Stomach (tissue), 4 donors: ENCODE measurements at regions not wholly inside any gene's neighbourhood (a gene's known extent, or its start where the extent isn't known, plus 50 kb on each side); places are given as distances from the start of the nearest gene placed in this dataset.

Source experiments
- EP300 ChIP-seq: sonication (generic); formaldehyde crosslinking; IDR thresholded peaks from one replicate; pipeline ENCODE4 v1.6.1; 2017; ENCODE audit warnings: antibody characterized with exemption
- POLR2A ChIP-seq, 4 donors: fragments of 450-650 bp; IDR thresholded peaks; one replicate each; pipeline ENCODE4 v1.6.1; 2016; ENCODE audit warnings: antibody characterized with exemption in 4 of 4, control low read depth in 2 of 4, mild to moderate bottlenecking in 1 of 4, moderate library complexity in 1 of 4
- POLR2AphosphoS5 ChIP-seq, 3 donors: sonication (generic); formaldehyde crosslinking; IDR thresholded peaks; one replicate each; pipeline ENCODE4 v1.6.1; 2016; ENCODE audit warnings: antibody characterized with exemption in 3 of 3
- TF ChIP-seq, protein P1 (sequence below), 7 experiments: fragments of 450-650 bp in 4 of 7; fragments of 200-600 bp in 3 of 7; sonication (generic) in 3 of 7; IDR thresholded peaks; one replicate each; pipeline ENCODE4 v1.5.1; 2016 to 2019; ENCODE audit warnings: antibody characterized with exemption in 7 of 7, control low read depth in 2 of 7, mild to moderate bottlenecking in 1 of 7

DNA sequence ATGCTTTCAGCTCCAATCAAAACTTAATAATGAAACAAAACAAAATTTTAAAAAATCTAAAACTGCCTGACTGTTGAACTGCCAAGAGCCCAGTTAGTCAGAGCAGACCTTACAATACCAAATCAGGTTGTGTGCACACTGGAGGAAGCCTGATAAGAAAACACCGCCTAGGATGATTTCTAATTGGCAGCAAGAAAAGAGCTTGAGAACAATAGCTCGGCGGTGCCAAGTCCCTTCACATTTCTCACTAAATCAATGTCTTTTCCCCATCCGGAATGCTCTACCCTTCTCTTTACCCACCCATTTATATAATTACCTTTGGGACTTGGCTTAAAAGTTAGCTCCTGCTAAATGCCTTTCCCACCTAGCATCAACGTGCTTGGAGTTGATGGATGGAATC is 256.7 kb downstream of the C12orf75 start:
- TF ChIP-seq, protein P1, sequence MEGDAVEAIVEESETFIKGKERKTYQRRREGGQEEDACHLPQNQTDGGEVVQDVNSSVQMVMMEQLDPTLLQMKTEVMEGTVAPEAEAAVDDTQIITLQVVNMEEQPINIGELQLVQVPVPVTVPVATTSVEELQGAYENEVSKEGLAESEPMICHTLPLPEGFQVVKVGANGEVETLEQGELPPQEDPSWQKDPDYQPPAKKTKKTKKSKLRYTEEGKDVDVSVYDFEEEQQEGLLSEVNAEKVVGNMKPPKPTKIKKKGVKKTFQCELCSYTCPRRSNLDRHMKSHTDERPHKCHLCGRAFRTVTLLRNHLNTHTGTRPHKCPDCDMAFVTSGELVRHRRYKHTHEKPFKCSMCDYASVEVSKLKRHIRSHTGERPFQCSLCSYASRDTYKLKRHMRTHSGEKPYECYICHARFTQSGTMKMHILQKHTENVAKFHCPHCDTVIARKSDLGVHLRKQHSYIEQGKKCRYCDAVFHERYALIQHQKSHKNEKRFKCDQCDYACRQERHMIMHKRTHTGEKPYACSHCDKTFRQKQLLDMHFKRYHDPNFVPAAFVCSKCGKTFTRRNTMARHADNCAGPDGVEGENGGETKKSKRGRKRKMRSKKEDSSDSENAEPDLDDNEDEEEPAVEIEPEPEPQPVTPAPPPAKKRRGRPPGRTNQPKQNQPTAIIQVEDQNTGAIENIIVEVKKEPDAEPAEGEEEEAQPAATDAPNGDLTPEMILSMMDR (IDR thresholded peaks at IDR 0.05), result no peak
- TF ChIP-seq EP300 (no peak), POLR2A (IDR thresholded peaks at IDR 0.05) (no peak), POLR2AphosphoS5 (IDR thresholded peaks at IDR 0.05) (no peak)
